RWPE1 (cell line): ENCODE measurements at regions not wholly inside any gene's neighbourhood (a gene's known extent, or its start where the extent isn't known, plus 50 kb on each side); places are given as distances from the start of the nearest gene placed in this dataset.

Source experiments
- CTCF ChIA-PET: fragments of 350-600 bp; sonication (Branson Sonifier 250); formaldehyde crosslinking; extraction: SDS; loops from one replicate; lab custom pipeline; 2021; lab: Yijun Ruan, JAX
- POLR2A ChIA-PET: fragments of 400-600 bp; formaldehyde crosslinking; extraction: SDS; loops from one replicate; lab custom pipeline; 2020; ENCODE audit warnings: antibody characterized with exemption; ENCODE audit not compliant: low non-redundant PET; lab: Yijun Ruan, JAX
- DNase-seq: peaks from one replicate; pipeline ENCODE4 v3.0.0; 2012; ENCODE audit warnings: low spot score
- H3K27ac ChIP-seq: fragments of 450-650 bp; 2 replicates; pipeline ENCODE4 v1.5.1; 2017
- TF ChIP-seq, protein P1 (sequence below): fragments of 450-650 bp; conservative IDR thresholded peaks from 2 replicates; pipeline ENCODE4 v1.5.1; 2017; ENCODE audit warnings: low read depth, mild to moderate bottlenecking

- no peak for DNase-seq
- TF ChIP-seq, protein P1, sequence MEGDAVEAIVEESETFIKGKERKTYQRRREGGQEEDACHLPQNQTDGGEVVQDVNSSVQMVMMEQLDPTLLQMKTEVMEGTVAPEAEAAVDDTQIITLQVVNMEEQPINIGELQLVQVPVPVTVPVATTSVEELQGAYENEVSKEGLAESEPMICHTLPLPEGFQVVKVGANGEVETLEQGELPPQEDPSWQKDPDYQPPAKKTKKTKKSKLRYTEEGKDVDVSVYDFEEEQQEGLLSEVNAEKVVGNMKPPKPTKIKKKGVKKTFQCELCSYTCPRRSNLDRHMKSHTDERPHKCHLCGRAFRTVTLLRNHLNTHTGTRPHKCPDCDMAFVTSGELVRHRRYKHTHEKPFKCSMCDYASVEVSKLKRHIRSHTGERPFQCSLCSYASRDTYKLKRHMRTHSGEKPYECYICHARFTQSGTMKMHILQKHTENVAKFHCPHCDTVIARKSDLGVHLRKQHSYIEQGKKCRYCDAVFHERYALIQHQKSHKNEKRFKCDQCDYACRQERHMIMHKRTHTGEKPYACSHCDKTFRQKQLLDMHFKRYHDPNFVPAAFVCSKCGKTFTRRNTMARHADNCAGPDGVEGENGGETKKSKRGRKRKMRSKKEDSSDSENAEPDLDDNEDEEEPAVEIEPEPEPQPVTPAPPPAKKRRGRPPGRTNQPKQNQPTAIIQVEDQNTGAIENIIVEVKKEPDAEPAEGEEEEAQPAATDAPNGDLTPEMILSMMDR: no peak
- ChIA-PET CTCF (no interaction called here), POLR2A (no interaction called here)
- H3K27ac ChIP-seq: no peak overlapping the region
Measured at GRCh38 chr1:37234941-37235418, 200.7 kb upstream of the GRIK3 start.

GRCh38 chr1:37237948-37238347 lies 203.6 kb upstream of the GRIK3 start:
- CTCF ChIA-PET: interaction anchor here (0.6 kb wide), 2 partner anchors 23 to 39 kb away, joined by 3 to 4 read pairs; no protein-coding TSS in a partner anchor
- TF ChIP-seq, protein P1: no peak
- no peak overlapping the region for H3K27ac ChIP-seq
- POLR2A ChIA-PET: no interaction called here
- DNase-seq: no peak

- POLR2A ChIA-PET: no interaction called here
- peak; percentile 36 for DNase-seq
- TF ChIP-seq, protein P1: no peak
- no peak overlapping the region for H3K27ac ChIP-seq
- CTCF ChIA-PET: interaction anchor here (0.6 kb wide), 1 partner anchor 40 kb away, joined by 4 read pairs; no protein-coding TSS in a partner anchor
Measured at GRCh38 chr1:37238364-37239224, 204.3 kb upstream of the GRIK3 start.

DNA sequence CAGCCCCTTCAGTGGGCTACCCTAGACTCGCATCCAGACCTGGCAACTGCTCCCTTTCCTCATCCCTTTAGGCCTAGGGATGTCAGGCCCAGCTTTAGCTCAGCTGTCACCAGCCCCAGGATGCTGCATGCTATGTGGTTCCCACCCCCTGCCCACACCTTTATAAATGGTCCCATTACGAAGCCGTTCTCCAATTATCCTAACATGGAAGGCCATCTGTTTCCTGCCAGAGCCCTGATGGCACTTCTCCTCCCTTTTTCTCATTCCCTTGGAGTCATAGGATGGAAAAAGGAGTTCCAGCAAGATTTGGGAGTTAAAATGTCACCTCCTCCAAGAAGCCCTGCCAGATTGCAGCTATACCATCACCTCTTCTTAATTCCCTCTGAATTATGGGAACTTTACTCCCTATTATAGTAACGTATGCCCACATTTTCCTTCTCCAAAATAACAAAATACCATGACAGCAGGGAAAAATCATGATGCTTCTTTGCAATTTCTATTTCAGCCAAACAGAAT lies 205.0 kb upstream of the GRIK3 start:
- CTCF ChIA-PET: no interaction called here
- POLR2A ChIA-PET: no interaction called here
- no peak for DNase-seq
- TF ChIP-seq, protein P1: no peak
- no peak overlapping the region for H3K27ac ChIP-seq

GRCh38 chr1:37240897-37241296 lies 206.6 kb upstream of the GRIK3 start:
- POLR2A ChIA-PET: no interaction called here
- CTCF ChIA-PET: no interaction called here
- no peak for DNase-seq
- H3K27ac ChIP-seq: no peak overlapping the region
- TF ChIP-seq, protein P1: no peak

DNA sequence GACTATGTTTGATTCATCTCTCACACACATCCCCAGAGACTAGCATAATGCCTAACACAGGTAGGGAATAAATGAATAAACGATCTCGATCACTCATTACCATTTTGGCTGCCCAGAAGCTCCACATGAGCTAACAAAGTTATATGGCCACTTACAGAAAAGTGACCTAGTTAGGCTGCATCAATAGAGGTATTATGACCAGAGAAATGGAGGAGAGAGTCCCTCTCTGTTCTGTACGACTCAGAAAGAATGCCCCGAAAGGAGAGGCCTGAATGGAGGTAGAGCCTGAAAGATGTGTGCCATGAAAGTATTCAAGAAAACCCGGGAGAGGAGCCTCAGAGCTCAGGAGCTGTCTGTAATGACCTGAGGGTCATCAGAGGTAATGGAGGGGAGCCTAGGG lies 208.2 kb upstream of the GRIK3 start:
- H3K27ac ChIP-seq: no peak overlapping the region
- no peak for DNase-seq
- ChIA-PET POLR2A (no interaction called here), CTCF (interaction anchor here (0.7 kb wide), 1 partner anchor 658 kb away, joined by 3 read pairs; no protein-coding TSS in a partner anchor)
- TF ChIP-seq, protein P1: no peak
